ENCODE measurements at regions not wholly inside any gene's neighbourhood (a gene's known extent, or its start where the extent isn't known, plus 50 kb on each side); places are given as distances from the start of the nearest gene placed in this dataset.
"Not testable (repeated sequence)": the region's sequence is repeated elsewhere in the genome, so short reads cannot be mapped to it uniquely, and the experiment has no call there.

DNA sequence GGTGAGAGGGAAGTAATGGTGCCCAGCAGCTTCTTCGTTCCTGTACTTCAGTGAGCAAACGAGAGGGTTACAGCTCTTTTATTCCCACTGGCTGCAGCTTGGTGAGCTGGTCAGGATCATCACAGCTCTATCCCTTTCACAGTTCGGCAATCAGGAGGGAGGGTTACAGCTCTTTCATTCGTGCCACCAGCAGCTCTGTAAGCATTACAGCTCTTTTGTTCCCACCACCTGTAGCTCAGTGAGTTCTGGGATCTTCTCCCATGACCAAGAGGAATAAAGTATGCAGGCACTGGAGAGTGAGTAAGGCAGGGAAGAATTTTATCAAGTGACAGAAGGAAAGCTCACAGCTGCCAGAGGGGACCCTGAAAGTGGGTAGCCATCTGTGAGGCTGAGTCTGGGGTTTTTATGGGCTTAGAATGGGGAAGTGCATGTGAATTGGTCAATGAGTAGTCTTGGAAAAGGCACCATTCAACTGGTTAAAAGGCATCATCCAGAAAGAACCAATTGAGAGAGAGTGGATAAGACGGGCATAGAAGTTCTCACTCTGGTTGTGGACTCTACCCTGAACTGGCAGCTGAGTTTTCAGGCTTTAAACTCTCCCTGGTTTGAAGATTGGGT is 123.7 kb downstream of the COX18 start:
- no peaks in the 10 kb centered on the region for H3K27me3 ChIP-seq (ENCODE audit: control insufficient read depth in 1 of 2, insufficient read depth in 2 of 2, low read length in 2 of 2)
- no peaks in the 10 kb centered on the region for H3K9me3 ChIP-seq (ENCODE audit: control insufficient read depth in 2 of 2, low read length in 2 of 2)
- no peak overlapping the region for H3K27ac ChIP-seq (ENCODE audit: low read length)
- no peaks in the 10 kb centered on the region for H3K4me1 ChIP-seq (ENCODE audit: control insufficient read depth, insufficient read depth, low read length)
- no peaks in the 10 kb centered on the region for H3K36me3 ChIP-seq (ENCODE audit: control insufficient read depth in 2 of 2, insufficient read depth in 2 of 2, low read length in 2 of 2)
- no peak overlapping the region for H3K4me3 ChIP-seq (ENCODE audit: low read length in 2 of 2)
- no peak overlapping the region for H3K9ac ChIP-seq (ENCODE audit: low read length in 2 of 2)

- Histone ChIP-seq H3K27ac (ENCODE audit: low read length) (no peak overlapping the region), H3K9ac (ENCODE audit: low read length in 2 of 2) (no peak overlapping the region), H3K9me3 (ENCODE audit: control insufficient read depth in 2 of 2, low read length in 2 of 2) (no peaks in the 10 kb centered on the region), H3K4me1 (ENCODE audit: control insufficient read depth, insufficient read depth, low read length) (no peaks in the 10 kb centered on the region), H3K36me3 (ENCODE audit: control insufficient read depth in 2 of 2, insufficient read depth in 2 of 2, low read length in 2 of 2) (no peaks in the 10 kb centered on the region), H3K4me3 (ENCODE audit: low read length in 2 of 2) (no peak overlapping the region), H3K27me3 (ENCODE audit: control insufficient read depth in 1 of 2, insufficient read depth in 2 of 2, low read length in 2 of 2) (no peaks in the 10 kb centered on the region)
These were observed 127.0 kb downstream of the COX18 start for GRCh38 chr4:72942565-72942964.

- no peaks in the 10 kb centered on the region for H3K36me3 ChIP-seq (ENCODE audit: control insufficient read depth in 2 of 2, insufficient read depth in 2 of 2, low read length in 2 of 2)
- no peak overlapping the region for H3K9ac ChIP-seq (ENCODE audit: low read length in 2 of 2)
- H3K4me3 ChIP-seq (ENCODE audit: low read length in 2 of 2): no peak overlapping the region
- no peaks in the 10 kb centered on the region for H3K9me3 ChIP-seq (ENCODE audit: control insufficient read depth in 2 of 2, low read length in 2 of 2)
- no peaks in the 10 kb centered on the region for H3K4me1 ChIP-seq (ENCODE audit: control insufficient read depth, insufficient read depth, low read length)
- H3K27ac ChIP-seq (ENCODE audit: low read length): no peak overlapping the region
- no peaks in the 10 kb centered on the region for H3K27me3 ChIP-seq (ENCODE audit: control insufficient read depth in 1 of 2, insufficient read depth in 2 of 2, low read length in 2 of 2)
These were observed 131.0 kb downstream of the COX18 start for GRCh38 chr4:72938516-72938915.

DNA sequence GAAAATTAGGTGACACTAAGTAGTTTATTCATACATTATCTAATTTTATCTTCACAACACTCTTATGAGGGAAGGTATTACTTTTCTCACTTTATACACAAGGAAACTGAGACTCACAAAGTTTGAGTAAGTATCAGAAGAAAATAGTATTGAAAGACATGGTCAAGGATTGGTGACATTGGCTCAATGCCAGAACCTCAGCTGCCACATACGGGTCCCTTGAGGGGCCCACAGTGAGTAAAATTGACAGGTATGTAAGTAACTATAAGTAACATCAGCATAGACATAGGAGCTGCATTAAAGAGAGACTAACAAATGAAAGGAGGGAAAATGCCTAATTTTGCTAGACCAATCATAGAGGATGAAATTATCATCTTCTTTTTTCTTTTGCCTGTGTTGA is 134.1 kb downstream of the COX18 start:
- Histone ChIP-seq H3K27me3 (ENCODE audit: control insufficient read depth in 1 of 2, insufficient read depth in 2 of 2, low read length in 2 of 2) (no peaks in the 10 kb centered on the region), H3K36me3 (ENCODE audit: control insufficient read depth in 2 of 2, insufficient read depth in 2 of 2, low read length in 2 of 2) (no peaks in the 10 kb centered on the region), H3K27ac (ENCODE audit: low read length) (no peak overlapping the region), H3K9me3 (ENCODE audit: control insufficient read depth in 2 of 2, low read length in 2 of 2) (no peaks in the 10 kb centered on the region), H3K9ac (ENCODE audit: low read length in 2 of 2) (no peak overlapping the region), H3K4me3 (ENCODE audit: low read length in 2 of 2) (no peak overlapping the region), H3K4me1 (ENCODE audit: control insufficient read depth, insufficient read depth, low read length) (no peaks in the 10 kb centered on the region)

GRCh38 chr4:72933029-72933428 is 136.5 kb downstream of the COX18 start:
- no peak overlapping the region for H3K4me3 ChIP-seq (ENCODE audit: low read length in 2 of 2)
- no peaks in the 10 kb centered on the region for H3K9me3 ChIP-seq (ENCODE audit: control insufficient read depth in 2 of 2, low read length in 2 of 2)
- H3K9ac ChIP-seq (ENCODE audit: low read length in 2 of 2): no peak overlapping the region
- H3K4me1 ChIP-seq (ENCODE audit: control insufficient read depth, insufficient read depth, low read length): no peaks in the 10 kb centered on the region
- no peaks in the 10 kb centered on the region for H3K27me3 ChIP-seq (ENCODE audit: control insufficient read depth in 1 of 2, insufficient read depth in 2 of 2, low read length in 2 of 2)
- H3K36me3 ChIP-seq (ENCODE audit: control insufficient read depth in 2 of 2, insufficient read depth in 2 of 2, low read length in 2 of 2): no peaks in the 10 kb centered on the region
- no peak overlapping the region for H3K27ac ChIP-seq (ENCODE audit: low read length)

- H3K9ac ChIP-seq (ENCODE audit: low read length in 2 of 2): no peak overlapping the region
- H3K9me3 ChIP-seq (ENCODE audit: control insufficient read depth in 2 of 2, low read length in 2 of 2): no peaks in the 10 kb centered on the region
- no peaks in the 10 kb centered on the region for H3K27me3 ChIP-seq (ENCODE audit: control insufficient read depth in 1 of 2, insufficient read depth in 2 of 2, low read length in 2 of 2)
- no peaks in the 10 kb centered on the region for H3K4me1 ChIP-seq (ENCODE audit: control insufficient read depth, insufficient read depth, low read length)
- H3K27ac ChIP-seq (ENCODE audit: low read length): no peak overlapping the region
- no peak overlapping the region for H3K4me3 ChIP-seq (ENCODE audit: low read length in 2 of 2)
- H3K36me3 ChIP-seq (ENCODE audit: control insufficient read depth in 2 of 2, insufficient read depth in 2 of 2, low read length in 2 of 2): no peaks in the 10 kb centered on the region
These were observed 138.2 kb downstream of the COX18 start for GRCh38 chr4:72931346-72931745.

DNA sequence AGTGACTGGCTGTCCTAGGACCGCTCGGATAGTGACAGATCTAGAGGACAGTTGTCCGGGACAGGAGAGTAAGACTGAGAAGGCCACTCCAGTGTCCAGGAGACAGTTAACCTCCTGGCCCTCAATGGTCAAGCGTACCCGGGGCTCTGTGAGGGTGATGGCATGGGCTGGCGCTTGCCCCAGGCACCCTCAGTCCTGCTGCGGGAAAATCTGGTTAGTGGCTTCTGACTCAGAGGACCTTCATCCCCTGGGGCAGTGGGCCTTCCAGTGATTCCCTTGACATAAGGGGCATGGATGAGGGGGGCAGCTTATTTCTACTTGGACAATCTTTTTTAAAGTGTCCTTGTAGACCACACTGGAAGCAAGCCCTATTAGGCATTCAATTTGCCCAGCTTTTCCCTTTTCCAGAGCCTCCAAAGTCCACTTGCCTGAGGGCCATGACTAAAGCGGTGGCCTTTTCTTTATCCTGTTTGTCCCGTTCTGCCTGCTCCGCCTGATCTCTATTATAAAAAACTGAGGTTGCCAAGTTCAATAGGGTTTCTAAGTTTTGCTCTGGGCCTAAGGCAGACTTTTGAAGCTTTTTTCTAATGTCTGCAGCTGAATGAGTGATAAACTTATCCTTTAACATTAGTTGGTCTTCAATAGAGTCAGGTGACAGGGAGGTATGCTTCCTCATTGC is 139.8 kb downstream of the COX18 start:
- not testable (repeated sequence) for H3K9ac ChIP-seq (ENCODE audit: low read length in 2 of 2); H3K4me3 ChIP-seq (ENCODE audit: low read length in 2 of 2); H3K27me3 ChIP-seq (ENCODE audit: control insufficient read depth in 1 of 2, insufficient read depth in 2 of 2, low read length in 2 of 2); H3K36me3 ChIP-seq (ENCODE audit: control insufficient read depth in 2 of 2, insufficient read depth in 2 of 2, low read length in 2 of 2); H3K4me1 ChIP-seq (ENCODE audit: control insufficient read depth, insufficient read depth, low read length); H3K9me3 ChIP-seq (ENCODE audit: control insufficient read depth in 2 of 2, low read length in 2 of 2); H3K27ac ChIP-seq (ENCODE audit: low read length)

GRCh38 chr4:72924814-72925213 is 144.7 kb downstream of the COX18 start:
- no peaks in the 10 kb centered on the region for H3K27me3 ChIP-seq (ENCODE audit: control insufficient read depth in 1 of 2, insufficient read depth in 2 of 2, low read length in 2 of 2)
- H3K9ac ChIP-seq (ENCODE audit: low read length in 2 of 2): no peak overlapping the region
- H3K27ac ChIP-seq (ENCODE audit: low read length): no peak overlapping the region
- no peaks in the 10 kb centered on the region for H3K4me1 ChIP-seq (ENCODE audit: control insufficient read depth, insufficient read depth, low read length)
- no peaks in the 10 kb centered on the region for H3K36me3 ChIP-seq (ENCODE audit: control insufficient read depth in 2 of 2, insufficient read depth in 2 of 2, low read length in 2 of 2)
- H3K9me3 ChIP-seq (ENCODE audit: control insufficient read depth in 2 of 2, low read length in 2 of 2): no peaks in the 10 kb centered on the region
- H3K4me3 ChIP-seq (ENCODE audit: low read length in 2 of 2): no peak overlapping the region

GRCh38 chr4:72919937-72920336 is 149.6 kb downstream of the COX18 start:
- no peaks in the 10 kb centered on the region for H3K36me3 ChIP-seq (ENCODE audit: control insufficient read depth in 2 of 2, insufficient read depth in 2 of 2, low read length in 2 of 2)
- no peak overlapping the region for H3K9ac ChIP-seq (ENCODE audit: low read length in 2 of 2)
- H3K4me1 ChIP-seq (ENCODE audit: control insufficient read depth, insufficient read depth, low read length): no peaks in the 10 kb centered on the region
- no peak overlapping the region for H3K4me3 ChIP-seq (ENCODE audit: low read length in 2 of 2)
- H3K9me3 ChIP-seq (ENCODE audit: control insufficient read depth in 2 of 2, low read length in 2 of 2): no peaks in the 10 kb centered on the region
- H3K27ac ChIP-seq (ENCODE audit: low read length): no peak overlapping the region
- H3K27me3 ChIP-seq (ENCODE audit: control insufficient read depth in 1 of 2, insufficient read depth in 2 of 2, low read length in 2 of 2): no peaks in the 10 kb centered on the region

GRCh38 chr4:72919464-72919863 is 150.1 kb downstream of the COX18 start:
- H3K27ac ChIP-seq (ENCODE audit: low read length): no peak overlapping the region

DNA sequence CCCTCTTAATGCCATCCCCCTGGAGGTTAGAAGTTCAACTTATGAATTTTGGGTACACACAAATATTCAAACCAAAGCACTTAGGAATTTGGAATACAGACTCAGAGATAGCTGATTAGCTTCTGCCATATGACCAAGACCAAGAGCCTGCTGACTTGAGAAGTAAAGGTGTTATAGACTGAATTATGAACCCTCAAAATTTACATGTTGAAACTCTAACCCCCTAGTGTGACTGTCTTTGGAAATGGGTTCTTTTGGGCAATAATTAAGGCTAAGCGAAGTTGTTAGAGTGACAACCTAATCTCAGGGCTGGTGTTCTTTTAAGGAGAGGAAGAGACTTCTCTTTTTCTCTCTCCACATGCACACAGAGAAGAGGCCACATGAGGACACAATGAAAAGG is 151.2 kb downstream of the COX18 start:
- Histone ChIP-seq H3K36me3 (ENCODE audit: control insufficient read depth in 2 of 2, insufficient read depth in 2 of 2, low read length in 2 of 2) (no peaks in the 10 kb centered on the region), H3K4me1 (ENCODE audit: control insufficient read depth, insufficient read depth, low read length) (no peaks in the 10 kb centered on the region), H3K4me3 (ENCODE audit: low read length in 2 of 2) (no peak overlapping the region), H3K9ac (ENCODE audit: low read length in 2 of 2) (no peak overlapping the region), H3K27ac (ENCODE audit: low read length) (no peak overlapping the region), H3K9me3 (ENCODE audit: control insufficient read depth in 2 of 2, low read length in 2 of 2) (no peaks in the 10 kb centered on the region), H3K27me3 (ENCODE audit: control insufficient read depth in 1 of 2, insufficient read depth in 2 of 2, low read length in 2 of 2) (no peaks in the 10 kb centered on the region)

More at GRCh38 chr4:72919464-72919863, 150.1 kb downstream of the COX18 start:
- Histone ChIP-seq H3K9ac (ENCODE audit: low read length in 2 of 2) (no peak overlapping the region), H3K4me1 (ENCODE audit: control insufficient read depth, insufficient read depth, low read length) (no peaks in the 10 kb centered on the region), H3K36me3 (ENCODE audit: control insufficient read depth in 2 of 2, insufficient read depth in 2 of 2, low read length in 2 of 2) (no peaks in the 10 kb centered on the region), H3K27me3 (ENCODE audit: control insufficient read depth in 1 of 2, insufficient read depth in 2 of 2, low read length in 2 of 2) (no peaks in the 10 kb centered on the region), H3K4me3 (ENCODE audit: low read length in 2 of 2) (no peak overlapping the region), H3K9me3 (ENCODE audit: control insufficient read depth in 2 of 2, low read length in 2 of 2) (no peaks in the 10 kb centered on the region)
